ENCODE measurements at regions not wholly inside any gene's neighbourhood (a gene's known extent, or its start where the extent isn't known, plus 50 kb on each side); places are given as distances from the start of the nearest gene placed in this dataset.

DNA sequence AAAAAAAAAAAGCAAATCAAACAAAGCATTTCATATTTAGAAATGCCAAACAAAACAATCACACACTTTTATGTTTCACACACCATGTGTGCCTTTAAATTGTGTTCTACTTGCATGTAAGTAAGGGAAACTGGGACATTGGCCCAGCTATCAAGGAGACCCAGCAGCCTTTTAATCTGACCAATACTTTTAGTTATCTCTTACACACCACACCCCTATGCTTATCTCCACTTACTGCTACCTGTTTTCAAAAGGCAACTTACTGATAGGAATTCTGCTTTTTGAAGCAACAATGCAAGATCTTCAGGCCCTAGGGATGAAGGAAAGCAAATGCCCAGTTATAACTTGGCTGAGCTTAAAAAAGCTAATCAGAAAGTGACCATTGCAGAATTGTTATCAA is 1244.8 kb upstream of the SORCS1 start:
- H3K23ac ChIP-seq (ENCODE audit: insufficient read length), result no peak overlapping the region
- H3K4ac ChIP-seq (replicated peaks; ENCODE audit: insufficient read length, low read depth, low read length), result no peak overlapping the region
- H3K27ac ChIP-seq (ENCODE audit: low read depth, low read length), result no peak overlapping the region
- no peak overlapping the region for H2BK12ac ChIP-seq (ENCODE audit: low read depth, low read length)
- H2AK5ac ChIP-seq (ENCODE audit: low read depth, low read length), result no peak overlapping the region
- no peak overlapping the region for H3K18ac ChIP-seq (ENCODE audit: extremely low read depth, low read length)
- H2BK15ac ChIP-seq (ENCODE audit: low read length), result no peak overlapping the region
- no peak overlapping the region for H2BK120ac ChIP-seq (replicated peaks; ENCODE audit: low read depth, low read length)
- no peaks in the 10 kb centered on the region for H3K4me1 ChIP-seq (replicated peaks in 1 of 4; ENCODE audit: control insufficient read depth in 3 of 4, insufficient read depth in 4 of 4, low read length in 3 of 4)
- no peaks in the 10 kb centered on the region for H3K23me2 ChIP-seq (ENCODE audit: low read depth, low read length)
- no peaks in the 10 kb centered on the region for H3K79me2 ChIP-seq (ENCODE audit: control insufficient read depth in 1 of 2, insufficient read depth in 2 of 2, low read length in 2 of 2)
- CTCF ChIA-PET (ENCODE audit: partially characterized antibody), result no interaction called here
- H2BK20ac ChIP-seq (ENCODE audit: low read length), result no peak overlapping the region
- no peak overlapping the region for H3K4me2 ChIP-seq (ENCODE audit: insufficient read depth in 1 of 2, low read depth in 2 of 2, low read length in 2 of 2)
- H4K8ac ChIP-seq (ENCODE audit: extremely low read depth, insufficient read depth, low read length), result no peak overlapping the region
- no peak overlapping the region for H4K91ac ChIP-seq (replicated peaks; ENCODE audit: insufficient read length, low read length)
- no peaks in the 10 kb centered on the region for H3K27me3 ChIP-seq (replicated peaks in 1 of 4; ENCODE audit: control insufficient read depth in 3 of 4, extremely low read depth in 1 of 4, insufficient read depth in 3 of 4, low read length in 3 of 4)
- TF ChIP-seq RBBP5 (IDR thresholded peaks at IDR 0.05; ENCODE audit: borderline replicate concordance, low read depth, low read length), result no peak
- no peak for TF ChIP-seq YY1 (IDR thresholded peaks at IDR 0.05; ENCODE audit: low read depth, low read length)
- no peak for TF ChIP-seq GABPA (IDR thresholded peaks at IDR 0.05; ENCODE audit: borderline replicate concordance, insufficient read depth, low read length)
- TF ChIP-seq EGR1 (IDR thresholded peaks at IDR 0.05; ENCODE audit: borderline replicate concordance, low read depth, low read length), result no peak
- no peak for TF ChIP-seq SIN3A (conservative IDR thresholded peaks at IDR 0.05 in 1 of 2, IDR thresholded peaks at IDR 0.05 in 1 of 2; ENCODE audit: low read depth in 1 of 2, low read length in 2 of 2)
- TF ChIP-seq TAF7 (optimal IDR thresholded peaks at IDR 0.05; ENCODE audit: borderline replicate concordance, low read depth, low read length), result no peak
- no peak for TF ChIP-seq NRF1 (IDR thresholded peaks at IDR 0.05; ENCODE audit: low read depth, low read length)
- TF ChIP-seq SUZ12 (IDR thresholded peaks at IDR 0.05; ENCODE audit: low read length), result no peak
- no peak for TF ChIP-seq TAF1 (IDR thresholded peaks at IDR 0.05; ENCODE audit: low read depth, low read length)
- TF ChIP-seq KDM1A (IDR thresholded peaks at IDR 0.05; ENCODE audit: borderline replicate concordance, low read length), result no peak
- no peak for TF ChIP-seq ASH2L (IDR thresholded peaks at IDR 0.05; ENCODE audit: low read length)
- no peak for TF ChIP-seq BRCA1 (IDR thresholded peaks at IDR 0.05; ENCODE audit: low read depth, low read length)
- no peak for TF ChIP-seq CHD1 (IDR thresholded peaks at IDR 0.05; ENCODE audit: low read depth, low read length)
- no peaks in the 10 kb centered on the region for H3K79me1 ChIP-seq (ENCODE audit: low read depth, low read length)
- H3K14ac ChIP-seq (ENCODE audit: insufficient read length), result no peak overlapping the region
- no peak overlapping the region for H3K9ac ChIP-seq (replicated peaks in 1 of 4; ENCODE audit: extremely low read depth in 1 of 4, low read depth in 3 of 4, low read length in 3 of 4)
- no peak overlapping the region for H2AFZ ChIP-seq (ENCODE audit: low read length)
- H4K5ac ChIP-seq (ENCODE audit: insufficient read length, low read depth, low read length), result no peak overlapping the region
- H3K56ac ChIP-seq (replicated peaks; ENCODE audit: insufficient read length, low read depth, low read length), result no peak overlapping the region
- FAIRE-seq (no peak), DNase-seq (ENCODE audit: low read depth in 1 of 2, low spot score in 2 of 2) (no peak)
- no peak overlapping the region for H2BK5ac ChIP-seq (ENCODE audit: low read depth, low read length)
- H3K9me3 ChIP-seq (ENCODE audit: insufficient read depth in 2 of 2, low read depth in 1 of 2, low read length in 1 of 2), result no peaks in the 10 kb centered on the region
- POLR2A ChIA-PET (ENCODE audit: partially characterized antibody), result no interaction called here
- no peak overlapping the region for H3K4me3 ChIP-seq (ENCODE audit: extremely low read depth in 1 of 4, insufficient read depth in 2 of 4, low read depth in 3 of 4, low read length in 4 of 4)
- no peaks in the 10 kb centered on the region for H3K36me3 ChIP-seq (ENCODE audit: control insufficient read depth in 2 of 4, insufficient read depth in 4 of 4, low read length in 3 of 4)
- H4K20me1 ChIP-seq (replicated peaks in 1 of 2; ENCODE audit: control insufficient read depth in 1 of 2, insufficient read depth in 2 of 2, low read length in 2 of 2), result no peaks in the 10 kb centered on the region
